Lung (tissue), 11 donors: ENCODE measurements at regions not wholly inside any gene's neighbourhood (a gene's known extent, or its start where the extent isn't known, plus 50 kb on each side); places are given as distances from the start of the nearest gene placed in this dataset.

ENCODE experiments used
- ATAC-seq: fragments of 200-7000 bp; cut with Tn5 transposase; one replicate; pipeline ENCODE4 v1.9.1; 2020; ENCODE audit warnings: moderate number of reproducible peaks; ENCODE audit not compliant: insufficient read depth, low FRiP score
- DNase-seq, 3 donors: peaks; one replicate each; pipeline ENCODE4 v3.0.0-alpha.2; 2013 to 2017
- H3K27ac ChIP-seq, 2 donors: one replicate each; pipeline ENCODE4 v1.5.1; 2013; ENCODE audit warnings: mild to moderate bottlenecking in 2 of 2, moderate library complexity in 2 of 2, control low read depth in 1 of 2, inconsistent platforms in 1 of 2, low read depth in 1 of 2, low read length in 1 of 2
- H3K27me3 ChIP-seq, 3 donors: one replicate each; pipeline ENCODE4 v1.5.1; 2013; ENCODE audit warnings: low read length in 2 of 3; ENCODE audit not compliant: control insufficient read depth in 3 of 3, insufficient read depth in 3 of 3
- H3K36me3 ChIP-seq, 4 donors: one replicate each; pipeline ENCODE4 v1.5.1; 2013; ENCODE audit warnings: low read length in 4 of 4, mild to moderate bottlenecking in 1 of 4, moderate library complexity in 1 of 4; ENCODE audit not compliant: control insufficient read depth in 4 of 4, insufficient read depth in 4 of 4
- H3K4me1 ChIP-seq, 5 donors: one replicate each; pipeline ENCODE4 v1.5.1; 2013; ENCODE audit warnings: low read length in 5 of 5, mild to moderate bottlenecking in 2 of 5, moderate library complexity in 1 of 5; ENCODE audit not compliant: control insufficient read depth in 5 of 5, insufficient read depth in 5 of 5
- H3K4me3 ChIP-seq: one replicate; pipeline ENCODE4 v1.5.1; 2013; ENCODE audit warnings: mild to moderate bottlenecking, control low read depth, moderate library complexity
- H3K9ac ChIP-seq, 2 donors: one replicate each; pipeline ENCODE4 v1.5.1; 2013; ENCODE audit warnings: low read length in 2 of 2, control low read depth in 1 of 2; ENCODE audit not compliant: insufficient read depth in 1 of 2
- H3K9me3 ChIP-seq, 4 donors: one replicate each; pipeline ENCODE4 v1.5.1; 2013; ENCODE audit warnings: low read length in 3 of 4, mild to moderate bottlenecking in 1 of 4, moderate library complexity in 1 of 4; ENCODE audit not compliant: control insufficient read depth in 4 of 4, insufficient read depth in 3 of 4
- WGBS, 2 donors: extraction: QIAGEN DNeasy Blood & Tissue Kit; methylation state at CpG; one replicate each; pipeline ENCODE4 v1.1.7; 2013; 5-methylcytosine and 5-hydroxymethylcytosine counted together
- TF ChIP-seq, protein P1 (sequence below): IDR thresholded peaks from 2 replicates; pipeline ENCODE4 v1.5.1; 2012; ENCODE audit warnings: mild to moderate bottlenecking; ENCODE audit errors: control extremely low read depth, extremely low read depth
- donor health status: control.
- donor health status: control.
- donor health status: Bipolar disorder and iron deficiency.
- donor health status: healthy.
- donor health status: DM: yes; HTN: yes; CAD: no.

DNA sequence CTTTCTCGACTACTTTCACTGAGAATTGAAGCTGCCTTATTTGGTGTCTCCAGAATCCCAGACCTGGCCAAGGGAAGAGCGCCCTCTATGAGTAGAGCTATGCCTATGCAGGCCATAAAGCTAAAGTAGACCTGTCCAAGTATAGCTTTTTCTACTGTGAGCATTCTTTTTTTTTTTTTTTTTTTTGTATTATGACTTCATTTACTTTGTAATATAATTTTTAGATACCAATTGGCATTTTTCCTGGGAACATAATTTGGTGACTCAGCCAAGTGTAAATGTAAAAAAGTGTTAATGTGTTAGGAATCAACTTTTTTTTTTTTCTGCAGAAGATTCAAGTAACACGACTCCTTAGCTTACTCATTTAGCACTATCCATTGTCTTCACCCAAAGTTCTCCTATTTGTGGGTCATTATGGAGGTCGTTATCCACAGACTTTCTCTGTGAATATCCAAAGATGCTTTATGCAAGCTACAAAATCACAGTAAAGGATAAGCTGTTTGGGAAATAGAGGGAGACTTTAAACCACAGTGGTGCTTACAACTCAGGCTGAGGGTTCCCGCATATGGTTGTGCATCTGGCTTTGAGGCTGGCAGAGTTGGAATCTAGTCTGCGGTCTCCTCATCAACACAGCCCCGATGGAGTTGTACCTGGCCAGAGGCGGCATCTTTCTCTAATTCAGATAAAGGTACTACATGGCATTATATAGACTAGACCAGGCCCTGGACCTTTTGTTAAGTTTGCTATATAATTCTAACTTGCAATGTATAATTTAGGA, 1040.2 kb upstream of the SORCS1 start:
- Histone ChIP-seq H3K9me3 (no peaks in the 10 kb centered on the region), H3K4me1 (no peaks in the 10 kb centered on the region), H3K27ac (no peak overlapping the region), H3K36me3 (no peaks in the 10 kb centered on the region), H3K9ac (no peak overlapping the region), H3K27me3 (no peaks in the 10 kb centered on the region), H3K4me3 (no peak overlapping the region)
- ATAC-seq: no peak
- TF ChIP-seq, protein P1, sequence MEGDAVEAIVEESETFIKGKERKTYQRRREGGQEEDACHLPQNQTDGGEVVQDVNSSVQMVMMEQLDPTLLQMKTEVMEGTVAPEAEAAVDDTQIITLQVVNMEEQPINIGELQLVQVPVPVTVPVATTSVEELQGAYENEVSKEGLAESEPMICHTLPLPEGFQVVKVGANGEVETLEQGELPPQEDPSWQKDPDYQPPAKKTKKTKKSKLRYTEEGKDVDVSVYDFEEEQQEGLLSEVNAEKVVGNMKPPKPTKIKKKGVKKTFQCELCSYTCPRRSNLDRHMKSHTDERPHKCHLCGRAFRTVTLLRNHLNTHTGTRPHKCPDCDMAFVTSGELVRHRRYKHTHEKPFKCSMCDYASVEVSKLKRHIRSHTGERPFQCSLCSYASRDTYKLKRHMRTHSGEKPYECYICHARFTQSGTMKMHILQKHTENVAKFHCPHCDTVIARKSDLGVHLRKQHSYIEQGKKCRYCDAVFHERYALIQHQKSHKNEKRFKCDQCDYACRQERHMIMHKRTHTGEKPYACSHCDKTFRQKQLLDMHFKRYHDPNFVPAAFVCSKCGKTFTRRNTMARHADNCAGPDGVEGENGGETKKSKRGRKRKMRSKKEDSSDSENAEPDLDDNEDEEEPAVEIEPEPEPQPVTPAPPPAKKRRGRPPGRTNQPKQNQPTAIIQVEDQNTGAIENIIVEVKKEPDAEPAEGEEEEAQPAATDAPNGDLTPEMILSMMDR: no peak
- DNase-seq: peak; percentile 51 to 74 (median 52)
- 62 to 65% methylated on average over 8 of the region's 8 CpGs for WGBS, 2 donors

DNA sequence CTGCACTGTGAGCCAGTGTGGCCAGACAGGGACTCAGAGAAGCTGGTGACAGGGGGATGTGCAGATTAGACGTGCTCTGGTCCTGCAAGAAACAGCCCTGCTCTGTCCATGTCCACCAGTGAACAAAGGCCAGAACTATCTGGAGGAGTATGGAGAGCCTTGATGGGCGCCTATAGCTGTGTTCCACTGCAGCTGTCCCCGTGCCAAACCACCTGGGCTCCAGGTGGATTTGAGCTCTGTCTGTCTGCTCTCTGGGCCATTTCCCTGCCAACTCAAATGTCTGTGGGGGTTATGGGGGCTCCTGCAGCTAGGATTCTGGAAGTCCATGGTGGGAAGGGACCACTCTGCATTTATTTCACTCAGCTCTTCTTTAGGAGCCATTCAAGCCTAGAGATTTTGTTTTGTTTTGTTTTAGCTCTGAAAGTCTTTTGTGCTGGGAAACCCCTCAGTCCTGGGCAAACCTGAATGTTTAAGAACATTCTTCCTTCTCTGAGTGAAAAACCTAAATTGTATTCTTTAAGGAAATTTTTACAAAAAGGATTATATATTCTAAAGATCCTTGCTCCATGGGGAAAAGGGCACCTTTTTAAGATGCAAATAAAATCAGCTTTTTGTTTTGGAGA, 1039.5 kb upstream of the SORCS1 start:
- H3K4me1 ChIP-seq: no peaks in the 10 kb centered on the region
- H3K9me3 ChIP-seq: no peaks in the 10 kb centered on the region
- 77 to 90% methylated on average over 3 of the region's 3 CpGs for WGBS, 2 donors
- H3K27me3 ChIP-seq: no peaks in the 10 kb centered on the region
- DNase-seq: no peak
- no peak overlapping the region for H3K9ac ChIP-seq
- no peak overlapping the region for H3K4me3 ChIP-seq
- TF ChIP-seq, protein P1: no peak
- no peaks in the 10 kb centered on the region for H3K36me3 ChIP-seq
- no peak overlapping the region for H3K27ac ChIP-seq
- no peak for ATAC-seq

DNA sequence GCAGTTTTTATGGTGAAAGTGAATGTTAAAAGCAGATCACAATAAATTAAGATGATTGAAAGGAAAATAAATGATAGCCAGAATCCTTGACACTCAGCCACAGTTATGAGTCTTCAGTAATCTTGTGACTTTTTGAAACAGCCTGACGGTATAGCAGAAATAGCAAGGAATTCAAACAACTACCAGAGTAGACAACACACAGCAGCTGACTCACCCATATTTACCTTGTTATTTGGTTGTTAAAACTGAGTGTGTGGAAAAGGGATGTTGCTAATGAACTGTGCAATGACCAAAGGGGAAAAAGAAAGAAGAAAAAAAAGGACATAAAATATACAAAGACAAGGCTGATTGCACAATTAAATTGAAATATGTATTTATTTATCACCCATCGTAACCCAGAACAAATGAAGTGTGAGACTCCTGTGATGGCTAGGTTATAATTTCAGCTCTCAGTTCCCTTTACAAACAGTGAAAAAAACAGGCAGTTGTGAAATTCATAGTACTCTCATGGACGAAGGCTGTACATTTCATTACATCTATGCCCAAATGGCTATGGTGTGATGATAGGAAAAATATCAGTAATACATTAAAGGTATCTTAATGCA, 1023.0 kb upstream of the SORCS1 start:
- peak in 1 of 3 donors; percentile 38 for DNase-seq
- TF ChIP-seq, protein P1: no peak

More for the DNA sequence above, 1023.0 kb upstream of the SORCS1 start:
- Histone ChIP-seq H3K9ac (no peak overlapping the region), H3K27ac (no peak overlapping the region), H3K9me3 (peaks cover 0 to 3% (median 0%) of the 10 kb centered on the region in 4 donors), H3K27me3 (no peaks in the 10 kb centered on the region), H3K4me3 (no peak overlapping the region), H3K4me1 (peaks cover 0 to 8% (median 0%) of the 10 kb centered on the region in 5 donors), H3K36me3 (no peaks in the 10 kb centered on the region)
- ATAC-seq: no peak
- 59 to 78% methylated on average over 3 of the region's 3 CpGs for WGBS, 2 donors
